K562 (cell line): ENCODE measurements at regions not wholly inside any gene's neighbourhood (a gene's known extent, or its start where the extent isn't known, plus 50 kb on each side); places are given as distances from the start of the nearest gene placed in this dataset.

ENCODE experiments used
- ATAC-seq: fragments of 200-7000 bp; cut with Tn5 transposase; 3 replicates; pipeline ENCODE4 v1.9.1; 2020; ENCODE audit warnings: moderate library complexity
- BruUV-seq: library from RNA; stranded (reverse); fragments of 400-500 nt; replicated peaks from 2 replicates; lab custom pipeline; 2021; lab: Mats Ljungman, UMichigan
- CTCF ChIA-PET: fragments of 300-600 bp; formaldehyde crosslinking; extraction: SDS; loops from one replicate; lab custom pipeline; 2021; ENCODE audit warnings: low intra/inter-chr PET ratio; lab: Yijun Ruan, JAX
- POLR2A ChIA-PET: fragments of 300-600, 350-650 bp; sonication (Branson Sonifier 250); formaldehyde crosslinking; extraction: SDS; loops from one replicate; lab custom pipeline; 2021; ENCODE audit warnings: antibody characterized with exemption, inconsistent platforms; lab: Yijun Ruan, JAX
- DNase-seq, 4 experiments: peaks; one replicate each; pipeline versions ENCODE4 v3.0.0 to v3.0.0-alpha.2; 2011 to 2018; ENCODE audit warnings: low spot score in 3 of 4, mixed read lengths in 3 of 4; ENCODE audit errors: extremely low read depth in 1 of 4
- FAIRE-seq: peaks from 2 replicates; lab custom pipeline; 2011; peaks lifted over from hg19 to GRCh38; lab: Jason Lieb, UNC
- H2AFZ ChIP-seq: 2 replicates; pipeline ENCODE4 v1.6.0; 2011; ENCODE audit warnings: low read depth, low read length, control low read depth, inconsistent platforms
- H3K27ac ChIP-seq: fragments of 200-600 bp; 3 replicates; pipeline ENCODE4 v1.8.0; 2011; ENCODE audit warnings: low read depth, mild to moderate bottlenecking, control low read depth, inconsistent platforms, low read length, moderate library complexity, mixed read lengths; ENCODE audit errors: extremely low read depth
- H3K27me3 ChIP-seq, 2 experiments: fragments of 300-600 bp in 1 of 2; 2 replicates in 1 of 2; 3 replicates in 1 of 2; pipeline versions ENCODE4 v1.6.0 to v1.8.0; 2011; ENCODE audit warnings: inconsistent platforms in 2 of 2, low read length in 2 of 2, mild to moderate bottlenecking in 1 of 2, mixed read lengths in 1 of 2, moderate library complexity in 1 of 2; ENCODE audit not compliant: control insufficient read depth in 2 of 2, insufficient read depth in 2 of 2
- H3K36me3 ChIP-seq: fragments of 300-600 bp; 3 replicates; pipeline ENCODE4 v1.8.0; 2011; ENCODE audit warnings: mild to moderate bottlenecking, low read length, inconsistent platforms; ENCODE audit not compliant: control insufficient read depth, insufficient read depth
- H3K4me1 ChIP-seq, 2 experiments: fragments of 200-600 bp in 1 of 2; replicated peaks in 1 of 2; 2 replicates in 1 of 2; 3 replicates in 1 of 2; pipeline versions ENCODE4 v1.5.1 to v1.8.0; 2011; ENCODE audit warnings: inconsistent platforms in 2 of 2, low read length in 2 of 2, mild to moderate bottlenecking in 1 of 2, mixed read lengths in 1 of 2, moderate library complexity in 1 of 2; ENCODE audit not compliant: control insufficient read depth in 2 of 2, insufficient read depth in 2 of 2
- H3K4me2 ChIP-seq: 2 replicates; pipeline ENCODE4 v1.6.1; 2011; ENCODE audit warnings: low read length, control low read depth, inconsistent platforms, mixed read lengths; ENCODE audit not compliant: insufficient read depth
- H3K4me3 ChIP-seq: fragments of 200-600 bp; sonication (generic), shearing (Covaris generic); 2 replicates; pipeline ENCODE4 v1.5.1; 2016; ENCODE audit warnings: control low read depth, inconsistent platforms
- H3K79me2 ChIP-seq: fragments of 200-600 bp; 3 replicates; pipeline ENCODE4 v1.8.0; 2011; ENCODE audit warnings: low read length, inconsistent platforms; ENCODE audit not compliant: control insufficient read depth, insufficient read depth
- H3K9ac ChIP-seq, 2 experiments: 2 replicates each; pipeline versions ENCODE4 v1.6.0 to v1.6.1; 2011; ENCODE audit warnings: low read depth in 2 of 2, low read length in 2 of 2, control low read depth in 1 of 2, inconsistent platforms in 1 of 2, mild to moderate bottlenecking in 1 of 2, mixed read lengths in 1 of 2; ENCODE audit not compliant: insufficient read depth in 1 of 2
- H3K9me1 ChIP-seq: one replicate; pipeline ENCODE4 v1.6.0; 2011; ENCODE audit warnings: inconsistent platforms, mild to moderate bottlenecking, low read length, moderate library complexity; ENCODE audit not compliant: control insufficient read depth, insufficient read depth
- H3K9me3 ChIP-seq: replicated peaks from 2 replicates; pipeline ENCODE4 v1.5.1; 2011; ENCODE audit warnings: low read depth, low read length, inconsistent platforms; ENCODE audit not compliant: control insufficient read depth, insufficient read depth
- H4K20me1 ChIP-seq: replicated peaks from 2 replicates; pipeline ENCODE4 v1.6.1; 2011; ENCODE audit warnings: low read length, inconsistent platforms, mixed read lengths; ENCODE audit not compliant: control insufficient read depth, insufficient read depth
- NCOA4 ChIP-seq: fragments of 450-650 bp; IDR thresholded peaks from 2 replicates; pipeline ENCODE4 v1.6.1; 2018; ENCODE audit warnings: mild to moderate bottlenecking; ENCODE audit not compliant: partially characterized antibody
- NELFE ChIP-seq: IDR thresholded peaks from 2 replicates; pipeline ENCODE4 v1.6.1; 2011; ENCODE audit warnings: mild to moderate bottlenecking; ENCODE audit not compliant: insufficient read depth, insufficient read length
- NFIC ChIP-seq: fragments of 450-650 bp; IDR thresholded peaks from 2 replicates; pipeline ENCODE4 v1.6.1; 2017; ENCODE audit warnings: mild to moderate bottlenecking, inconsistent platforms
- RNF2 ChIP-seq: sonication (generic); IDR thresholded peaks from 2 replicates; pipeline ENCODE4 v1.6.1; 2016
- WHSC1 ChIP-seq: IDR thresholded peaks from one replicate; pipeline ENCODE4 v1.6.1; 2012; ENCODE audit warnings: low read length, control low read depth, inconsistent platforms
- ZNF239 ChIP-seq: fragments of 250-450 bp; sonication (Bioruptor Pico); IDR thresholded peaks from 2 replicates; pipeline ENCODE4 v1.4.0; 2020; ENCODE audit warnings: mild to moderate bottlenecking
- ZNF280A ChIP-seq: fragments of 450-650 bp; IDR thresholded peaks from 2 replicates; pipeline ENCODE4 v1.6.1; 2018; ENCODE audit warnings: mild to moderate bottlenecking, low read depth; ENCODE audit not compliant: partially characterized antibody
- WGBS: fragments of 100-300 bp; shearing (Covaris generic); methylation state at CpG from one replicate; pipeline ENCODE4 v1.1.6; 2016; ENCODE audit warnings: low coverage, mixed read lengths; ENCODE audit not compliant: insufficient coverage; ENCODE audit errors: missing lambda C conversion rate; 5-methylcytosine and 5-hydroxymethylcytosine counted together
- in situ Hi-C: fragments of 300-500 bp; cut with MboI; formaldehyde crosslinking; loops from 4 replicates; pipeline ENCODE4 v1.15.0; 2018; ENCODE audit warnings: inconsistent platforms, mixed read lengths
- intact Hi-C: fragments of 100-400 bp; cut with micrococcal nuclease; formaldehyde crosslinking; loops from 2 replicates; pipeline ENCODE4 v1.14.2; 2022

DNA sequence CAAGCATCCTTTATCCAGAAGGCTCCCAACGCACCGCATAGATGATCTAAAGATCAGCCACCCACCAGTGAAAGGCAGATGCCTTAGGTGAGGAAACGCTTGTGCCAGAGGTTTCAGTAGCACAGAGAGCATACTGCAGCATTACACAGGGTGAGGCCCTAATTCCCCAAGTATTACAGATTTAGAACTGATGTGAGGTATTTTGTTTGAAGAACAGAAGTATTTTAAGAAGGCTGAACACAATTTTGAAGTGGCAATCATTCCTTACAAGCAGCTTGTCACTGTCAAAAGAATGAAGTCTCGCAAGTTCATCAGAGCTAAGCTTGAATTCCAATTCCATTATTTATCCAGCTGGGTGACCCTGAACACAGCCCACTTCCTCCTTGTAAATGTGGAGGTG, 70.0 kb upstream of the FAT3 start:
- no peaks in the 10 kb centered on the region for H3K4me1 ChIP-seq
- no peaks in the 10 kb centered on the region for H3K27me3 ChIP-seq
- DNase-seq (no peak), ATAC-seq (no peak)
- BruUV-seq: no TSS peak
- no peak overlapping the region for H3K9ac ChIP-seq
- ChIA-PET POLR2A (no interaction called here), CTCF (no interaction called here)
- WGBS: 6% methylated on average over 4 of the region's 4 CpGs
- H3K9me1 ChIP-seq: no peaks in the 10 kb centered on the region
- intact Hi-C loops (no loop called here), in situ Hi-C loops (no loop called here)
- no peak for TF ChIP-seq RNF2
- no peak for TF ChIP-seq NELFE
- no peak for TF ChIP-seq WHSC1
- TF ChIP-seq NCOA4: no peak
- no peak for TF ChIP-seq NFIC
- TF ChIP-seq ZNF239 (CRISPR knock-in tag): no peak
- no peak for TF ChIP-seq ZNF280A
- TF ChIP-seq, all 486 proteins: peak for 0
- H3K79me2 ChIP-seq: no peaks in the 10 kb centered on the region
- H3K4me3 ChIP-seq: no peak overlapping the region
- FAIRE-seq: no peak
- no peak overlapping the region for H3K27ac ChIP-seq
- no peaks in the 10 kb centered on the region for H4K20me1 ChIP-seq
- H2AFZ ChIP-seq: no peak overlapping the region
- H3K36me3 ChIP-seq: no peaks in the 10 kb centered on the region
- H3K4me2 ChIP-seq: no peak overlapping the region
- H3K9me3 ChIP-seq: no peaks in the 10 kb centered on the region
